Activated CD8-positive, alpha-beta memory T cell treated with anti-CD3 and anti-CD28 coated beads for 4 hours (primary cell): ENCODE measurements at regions not wholly inside any gene's neighbourhood (a gene's known extent, or its start where the extent isn't known, plus 50 kb on each side); places are given as distances from the start of the nearest gene placed in this dataset.
"Not testable (repeated sequence)": the region's sequence is repeated elsewhere in the genome, so short reads cannot be mapped to it uniquely, and the experiment has no call there.

Source experiments
- DNase-seq, 2 donors: peaks; one replicate each; pipeline ENCODE4 v3.0.0-alpha.2; 2020; ENCODE audit warnings: low read depth in 2 of 2

- no peak for DNase-seq
Measured at GRCh38 chr2:56971383-56971974, 787.7 kb downstream of the CCDC85A start.

- no peak for DNase-seq
Measured at GRCh38 chr2:56981554-56981953, 797.8 kb downstream of the CCDC85A start.

- no peak for DNase-seq
Measured at GRCh38 chr2:56985609-56986008, 801.8 kb downstream of the CCDC85A start.

GRCh38 chr2:57022496-57022895 lies 838.7 kb downstream of the CCDC85A start:
- DNase-seq, result no peak

- no peak for DNase-seq
Measured at GRCh38 chr2:57044931-57045635, 861.3 kb downstream of the CCDC85A start.

- no peak for DNase-seq
Measured at GRCh38 chr2:57049273-57049672, 865.5 kb downstream of the CCDC85A start.

GRCh38 chr2:57050007-57050406 lies 866.2 kb downstream of the CCDC85A start:
- no peak for DNase-seq

GRCh38 chr2:57066301-57066700 lies 882.5 kb downstream of the CCDC85A start:
- DNase-seq, result not testable (repeated sequence)

- DNase-seq, result no peak
Measured at GRCh38 chr2:57075226-57075625, 891.4 kb downstream of the CCDC85A start.

GRCh38 chr2:57080035-57080434 lies 896.2 kb downstream of the CCDC85A start:
- DNase-seq, result no peak

- no peak for DNase-seq
Measured at GRCh38 chr2:57084697-57085281, 901.0 kb downstream of the CCDC85A start.

- DNase-seq, result no peak
Measured at GRCh38 chr2:57093020-57093419, 909.2 kb downstream of the CCDC85A start.

- no peak for DNase-seq
Measured at GRCh38 chr2:57097855-57098254, 914.1 kb downstream of the CCDC85A start.

GRCh38 chr2:57100436-57100835 lies 916.6 kb downstream of the CCDC85A start:
- DNase-seq, result no peak

GRCh38 chr2:57105694-57106093 lies 921.9 kb downstream of the CCDC85A start:
- DNase-seq, result no peak

- DNase-seq, result no peak
Measured at GRCh38 chr2:57107353-57107752, 923.6 kb downstream of the CCDC85A start.

GRCh38 chr2:57111531-57111930 lies 927.7 kb downstream of the CCDC85A start:
- DNase-seq, result no peak

- no peak for DNase-seq
Measured at GRCh38 chr2:57119141-57119540, 927.5 kb upstream of the VRK2 start.

GRCh38 chr2:57126410-57126809 lies 920.2 kb upstream of the VRK2 start:
- DNase-seq, result no peak

- no peak for DNase-seq
Measured at GRCh38 chr2:57139179-57139578, 907.4 kb upstream of the VRK2 start.

GRCh38 chr2:57141269-57141668 lies 905.3 kb upstream of the VRK2 start:
- DNase-seq, result no peak

GRCh38 chr2:57146951-57147350 lies 899.7 kb upstream of the VRK2 start:
- DNase-seq, result no peak

GRCh38 chr2:57156231-57156924 lies 890.2 kb upstream of the VRK2 start:
- no peak for DNase-seq
